Mesenchymal stem cell (in vitro differentiated cells and primary cell): ENCODE measurements at regions not wholly inside any gene's neighbourhood (a gene's known extent, or its start where the extent isn't known, plus 50 kb on each side); places are given as distances from the start of the nearest gene placed in this dataset.

Source experiments
- DNase-seq: peaks from one replicate; pipeline ENCODE4 v3.0.0-alpha.2; 2013
- H2AFZ ChIP-seq: one replicate; pipeline ENCODE4 v1.6.1; 2013; ENCODE audit warnings: low read depth, mild to moderate bottlenecking, control low read depth, inconsistent platforms, low read length, moderate library complexity
- H2AK5ac ChIP-seq: 2 replicates; pipeline ENCODE4 v1.6.1; 2013; ENCODE audit warnings: low read length, moderate library complexity, mild to moderate bottlenecking, inconsistent platforms; ENCODE audit not compliant: severe bottlenecking
- H2BK120ac ChIP-seq: one replicate; pipeline ENCODE4 v1.6.1; 2013; ENCODE audit warnings: low read depth, mild to moderate bottlenecking, inconsistent platforms, low read length, moderate library complexity
- H2BK12ac ChIP-seq, 2 experiments: one replicate each; pipeline ENCODE4 v1.6.1; 2013; ENCODE audit warnings: inconsistent platforms in 2 of 2, low read length in 2 of 2, mild to moderate bottlenecking in 2 of 2, moderate library complexity in 2 of 2, control low read depth in 1 of 2
- H2BK15ac ChIP-seq: one replicate; pipeline ENCODE4 v1.6.1; 2013; ENCODE audit warnings: mild to moderate bottlenecking, low read depth, inconsistent platforms; ENCODE audit not compliant: poor library complexity, severe bottlenecking
- H2BK5ac ChIP-seq: 2 replicates; pipeline ENCODE4 v1.6.1; 2013; ENCODE audit warnings: low read depth, mild to moderate bottlenecking, low read length, control low read depth, inconsistent platforms; ENCODE audit not compliant: poor library complexity, severe bottlenecking
- H3K14ac ChIP-seq, 2 experiments: one replicate each; pipeline ENCODE4 v1.6.1; 2013; ENCODE audit warnings: inconsistent platforms in 2 of 2, low read length in 2 of 2, control low read depth in 1 of 2, mild to moderate bottlenecking in 1 of 2, moderate library complexity in 1 of 2
- H3K18ac ChIP-seq, 2 experiments: one replicate each; pipeline ENCODE4 v1.6.1; 2013; ENCODE audit warnings: inconsistent platforms in 2 of 2, low read length in 2 of 2, control low read depth in 1 of 2, low read depth in 1 of 2, mild to moderate bottlenecking in 1 of 2
- H3K23ac ChIP-seq, 2 experiments: one replicate each; pipeline ENCODE4 v1.6.1; 2013; ENCODE audit warnings: inconsistent platforms in 2 of 2, low read length in 2 of 2, mild to moderate bottlenecking in 2 of 2, moderate library complexity in 2 of 2, control low read depth in 1 of 2
- H3K27ac ChIP-seq: 2 replicates; pipeline ENCODE4 v1.5.1; 2013; ENCODE audit warnings: mild to moderate bottlenecking, moderate library complexity, low read length, control low read depth, inconsistent platforms; ENCODE audit not compliant: poor library complexity, severe bottlenecking
- H3K27me3 ChIP-seq, 2 experiments: 2 replicates each; pipeline versions ENCODE4 v1.6.1 to v1.7.0; 2013; ENCODE audit warnings: low read length in 2 of 2, mild to moderate bottlenecking in 2 of 2, moderate library complexity in 2 of 2, control low read depth in 1 of 2, inconsistent platforms in 1 of 2; ENCODE audit not compliant: control insufficient read depth in 1 of 2, insufficient read depth in 1 of 2
- H3K36me3 ChIP-seq, 2 experiments: 2 replicates each; pipeline versions ENCODE4 v1.6.1 to v1.7.0; 2013; ENCODE audit warnings: low read length in 2 of 2, control low read depth in 1 of 2, inconsistent platforms in 1 of 2, low read depth in 1 of 2, mild to moderate bottlenecking in 1 of 2; ENCODE audit not compliant: insufficient read depth in 2 of 2, control insufficient read depth in 1 of 2
- H3K4ac ChIP-seq, 2 experiments: one replicate each; pipeline ENCODE4 v1.6.1; 2013; ENCODE audit warnings: inconsistent platforms in 2 of 2, low read length in 2 of 2, mild to moderate bottlenecking in 2 of 2, moderate library complexity in 2 of 2, control low read depth in 1 of 2, low read depth in 1 of 2
- H3K4me1 ChIP-seq: 2 replicates; pipeline ENCODE4 v1.6.1; 2013; ENCODE audit warnings: low read depth, low read length, control low read depth; ENCODE audit not compliant: control insufficient read depth, insufficient read depth
- H3K4me2 ChIP-seq: 2 replicates; pipeline ENCODE4 v1.6.1; 2013; ENCODE audit warnings: low read length, mild to moderate bottlenecking, inconsistent platforms; ENCODE audit not compliant: poor library complexity, severe bottlenecking
- H3K4me3 ChIP-seq, 2 experiments: 2 replicates each; pipeline versions ENCODE4 v1.5.1 to v1.7.0; 2013; ENCODE audit warnings: low read length in 2 of 2, mild to moderate bottlenecking in 2 of 2, control low read depth in 1 of 2, low read depth in 1 of 2; ENCODE audit not compliant: insufficient read depth in 1 of 2
- H3K79me1 ChIP-seq: replicated peaks from 2 replicates; pipeline ENCODE4 v1.6.1; 2013; ENCODE audit warnings: mild to moderate bottlenecking, control low read depth, low read length, inconsistent platforms; ENCODE audit not compliant: poor library complexity, severe bottlenecking
- H3K9ac ChIP-seq: 2 replicates; pipeline ENCODE4 v1.7.0; 2013; ENCODE audit warnings: mild to moderate bottlenecking, low read length, moderate library complexity
- H3K9me3 ChIP-seq: 2 replicates; pipeline ENCODE4 v1.7.0; 2013; ENCODE audit warnings: mild to moderate bottlenecking, low read length; ENCODE audit not compliant: control insufficient read depth
- H4K8ac ChIP-seq: one replicate; pipeline ENCODE4 v1.6.1; 2013; ENCODE audit warnings: inconsistent platforms, mild to moderate bottlenecking, low read length, moderate library complexity
- H4K91ac ChIP-seq: one replicate; pipeline ENCODE4 v1.6.1; 2013; ENCODE audit warnings: mild to moderate bottlenecking, low read length, inconsistent platforms
- WGBS: methylation state at CpG from one replicate; pipeline ENCODE4 v1.1.7; 2013; ENCODE audit warnings: mixed read lengths; 5-methylcytosine and 5-hydroxymethylcytosine counted together

- no peak overlapping the region for H2BK120ac ChIP-seq
- H2BK15ac ChIP-seq: no peak overlapping the region
- no peak overlapping the region for H2AK5ac ChIP-seq
- no peak overlapping the region for H3K4me3 ChIP-seq
- H3K27ac ChIP-seq: no peak overlapping the region
- no peak for DNase-seq
- H3K18ac ChIP-seq: no peak overlapping the region
- no peak overlapping the region for H3K14ac ChIP-seq
- no peaks in the 10 kb centered on the region for H3K36me3 ChIP-seq
- H3K4me1 ChIP-seq: no peaks in the 10 kb centered on the region
- no peaks in the 10 kb centered on the region for H3K79me1 ChIP-seq
- no peak overlapping the region for H3K4ac ChIP-seq
- H2BK5ac ChIP-seq: no peak overlapping the region
- no peaks in the 10 kb centered on the region for H3K9me3 ChIP-seq
- WGBS: no CpG with 5 or more reads among the region's 1 CpG
- H4K91ac ChIP-seq: no peak overlapping the region
- H3K4me2 ChIP-seq: no peak overlapping the region
- no peak overlapping the region for H2AFZ ChIP-seq
- H3K9ac ChIP-seq: no peak overlapping the region
- H3K23ac ChIP-seq: no peak overlapping the region
- H2BK12ac ChIP-seq: no peak overlapping the region
- no peak overlapping the region for H4K8ac ChIP-seq
- no peaks in the 10 kb centered on the region for H3K27me3 ChIP-seq
Measured at GRCh38 chr2:103233691-103234090, 471.9 kb downstream of the TMEM182 start.

- no CpG with 5 or more reads among the region's 1 CpG for WGBS
- Histone ChIP-seq H2AFZ (no peak overlapping the region), H3K14ac (no peak overlapping the region), H3K4me3 (no peak overlapping the region), H3K18ac (no peak overlapping the region), H3K4me1 (no peaks in the 10 kb centered on the region), H3K27me3 (no peaks in the 10 kb centered on the region), H2BK15ac (no peak overlapping the region), H4K91ac (no peak overlapping the region), H2AK5ac (no peak overlapping the region), H3K23ac (no peak overlapping the region), H2BK12ac (no peak overlapping the region), H3K36me3 (no peaks in the 10 kb centered on the region), H3K9me3 (peaks cover 3% of the 10 kb centered on the region), H3K4ac (no peak overlapping the region), H3K4me2 (no peak overlapping the region), H3K9ac (no peak overlapping the region), H4K8ac (no peak overlapping the region), H2BK5ac (no peak overlapping the region), H3K79me1 (no peaks in the 10 kb centered on the region), H2BK120ac (no peak overlapping the region), H3K27ac (no peak overlapping the region)
- DNase-seq: no peak
Measured at GRCh38 chr2:103235283-103235682, 473.5 kb downstream of the TMEM182 start.

GRCh38 chr2:103249462-103249861 lies 487.6 kb downstream of the TMEM182 start:
- 87% methylated on average over 2 of the region's 4 CpGs for WGBS

GRCh38 chr2:103252781-103253180 lies 490.9 kb downstream of the TMEM182 start:
- Histone ChIP-seq H2BK5ac (no peak overlapping the region), H3K18ac (no peak overlapping the region), H3K27ac (no peak overlapping the region), H3K23ac (no peak overlapping the region), H3K9ac (no peak overlapping the region), H3K4me1 (no peaks in the 10 kb centered on the region), H2AFZ (no peak overlapping the region), H3K36me3 (no peaks in the 10 kb centered on the region), H2AK5ac (no peak overlapping the region), H2BK15ac (no peak overlapping the region), H4K91ac (no peak overlapping the region), H3K4me3 (no peak overlapping the region), H3K4ac (no peak overlapping the region), H3K27me3 (no peaks in the 10 kb centered on the region), H4K8ac (no peak overlapping the region), H3K4me2 (no peak overlapping the region), H2BK120ac (no peak overlapping the region), H2BK12ac (no peak overlapping the region), H3K9me3 (peaks cover 11% of the 10 kb centered on the region), H3K14ac (no peak overlapping the region), H3K79me1 (no peaks in the 10 kb centered on the region)
- 61% methylated on average over 3 of the region's 3 CpGs for WGBS
- DNase-seq: no peak

More at GRCh38 chr2:103249462-103249861, 487.6 kb downstream of the TMEM182 start:
- Histone ChIP-seq H3K36me3 (no peaks in the 10 kb centered on the region), H2BK12ac (no peak overlapping the region), H4K8ac (no peak overlapping the region), H2BK5ac (no peak overlapping the region), H2BK15ac (no peak overlapping the region), H3K79me1 (no peaks in the 10 kb centered on the region), H3K27me3 (no peaks in the 10 kb centered on the region), H3K27ac (no peak overlapping the region), H2AK5ac (no peak overlapping the region), H3K4me1 (no peaks in the 10 kb centered on the region), H3K4me2 (no peak overlapping the region), H3K4ac (no peak overlapping the region), H3K4me3 (no peak overlapping the region), H2BK120ac (no peak overlapping the region), H4K91ac (no peak overlapping the region), H2AFZ (no peak overlapping the region), H3K14ac (no peak overlapping the region), H3K9me3 (peaks cover 5% of the 10 kb centered on the region), H3K23ac (no peak overlapping the region), H3K9ac (no peak overlapping the region), H3K18ac (no peak overlapping the region)
- no peak for DNase-seq
